ENCODE measurements at regions not wholly inside any gene's neighbourhood (a gene's known extent, or its start where the extent isn't known, plus 50 kb on each side); places are given as distances from the start of the nearest gene placed in this dataset.

- DNase-seq (ENCODE audit: low read depth), result no peak
- H3K36me3 ChIP-seq (ENCODE audit: control insufficient read depth, insufficient read depth, low read length), result no peaks in the 10 kb centered on the region
- no peak overlapping the region for H3K4me3 ChIP-seq (ENCODE audit: low read depth, low read length)
- ChIA-PET CTCF (no interaction called here), POLR2A (no interaction called here)
- no peaks in the 10 kb centered on the region for H3K27me3 ChIP-seq (ENCODE audit: control insufficient read depth, insufficient read depth, low read length)
- TF ChIP-seq CTCF (IDR thresholded peaks at IDR 0.05; ENCODE audit: insufficient read depth, low read depth, low read length), result no peak
Observed at GRCh38 chr6:50921968-50922367, 103.3 kb downstream of the TFAP2B start.

GRCh38 chr6:50922579-50923525 is 104.2 kb downstream of the TFAP2B start:
- ChIA-PET CTCF (no interaction called here), POLR2A (no interaction called here)
- Histone ChIP-seq H3K27me3 (ENCODE audit: control insufficient read depth, insufficient read depth, low read length) (no peaks in the 10 kb centered on the region), H3K4me3 (ENCODE audit: low read depth, low read length) (no peak overlapping the region), H3K36me3 (ENCODE audit: control insufficient read depth, insufficient read depth, low read length) (no peaks in the 10 kb centered on the region)
- no peak for TF ChIP-seq CTCF (IDR thresholded peaks at IDR 0.05; ENCODE audit: insufficient read depth, low read depth, low read length)
- DNase-seq (ENCODE audit: low read depth), result no peak

- ChIA-PET POLR2A (no interaction called here), CTCF (no interaction called here)
- Histone ChIP-seq H3K4me3 (ENCODE audit: low read depth, low read length) (no peak overlapping the region), H3K36me3 (ENCODE audit: control insufficient read depth, insufficient read depth, low read length) (no peaks in the 10 kb centered on the region), H3K27me3 (ENCODE audit: control insufficient read depth, insufficient read depth, low read length) (no peaks in the 10 kb centered on the region)
- no peak for DNase-seq (ENCODE audit: low read depth)
- TF ChIP-seq CTCF (IDR thresholded peaks at IDR 0.05; ENCODE audit: insufficient read depth, low read depth, low read length), result no peak
Observed at GRCh38 chr6:50924758-50925157, 106.1 kb downstream of the TFAP2B start.

GRCh38 chr6:50925548-50925947 is 106.9 kb downstream of the TFAP2B start:
- POLR2A ChIA-PET, result no interaction called here
- Histone ChIP-seq H3K4me3 (ENCODE audit: low read depth, low read length) (no peak overlapping the region), H3K36me3 (ENCODE audit: control insufficient read depth, insufficient read depth, low read length) (no peaks in the 10 kb centered on the region), H3K27me3 (ENCODE audit: control insufficient read depth, insufficient read depth, low read length) (no peaks in the 10 kb centered on the region)
- no peak for TF ChIP-seq CTCF (IDR thresholded peaks at IDR 0.05; ENCODE audit: insufficient read depth, low read depth, low read length)
- DNase-seq (ENCODE audit: low read depth), result no peak
- CTCF ChIA-PET, result no interaction called here

GRCh38 chr6:50925981-50926380 is 107.3 kb downstream of the TFAP2B start:
- no peak for DNase-seq (ENCODE audit: low read depth)
- Histone ChIP-seq H3K4me3 (ENCODE audit: low read depth, low read length) (no peak overlapping the region), H3K27me3 (ENCODE audit: control insufficient read depth, insufficient read depth, low read length) (no peaks in the 10 kb centered on the region), H3K36me3 (ENCODE audit: control insufficient read depth, insufficient read depth, low read length) (no peaks in the 10 kb centered on the region)
- CTCF ChIA-PET, result no interaction called here
- POLR2A ChIA-PET, result no interaction called here
- no peak for TF ChIP-seq CTCF (IDR thresholded peaks at IDR 0.05; ENCODE audit: insufficient read depth, low read depth, low read length)

All from BJ (cell line).